Endothelial cell of umbilical vein (primary cell): ENCODE measurements at regions not wholly inside any gene's neighbourhood (a gene's known extent, or its start where the extent isn't known, plus 50 kb on each side); places are given as distances from the start of the nearest gene placed in this dataset.

ENCODE experiments used
- BruUV-seq: library from RNA; stranded (reverse); fragments of 400-500 nt; replicated peaks from 2 replicates; lab custom pipeline; 2021; lab: Mats Ljungman, UMichigan
- CTCF ChIA-PET: fragments of 300-600, 350-600 bp; sonication (Branson Sonifier 250); formaldehyde crosslinking; loops from one replicate; lab custom pipeline; 2021; ENCODE audit warnings: antibody characterized with exemption, inconsistent platforms; lab: Charles Lee
- POLR2A ChIA-PET: fragments of 300-600, 350-600 bp; sonication (Branson Sonifier 250); formaldehyde crosslinking; loops from one replicate; lab custom pipeline; 2021; ENCODE audit warnings: antibody characterized with exemption, inconsistent platforms; lab: Charles Lee
- DNase-seq: peaks from one replicate; pipeline ENCODE4 v3.0.0-alpha.2; 2011; ENCODE audit warnings: low read depth, low spot score
- FAIRE-seq: peaks from 2 replicates; lab custom pipeline; 2011; peaks lifted over from hg19 to GRCh38; lab: Jason Lieb, UNC
- H2AFZ ChIP-seq: 2 replicates; pipeline ENCODE4 v1.6.0; 2012; ENCODE audit warnings: low read depth, low read length, control low read depth, inconsistent platforms
- H3K27ac ChIP-seq: 2 replicates; pipeline ENCODE4 v1.5.1; 2011; ENCODE audit warnings: low read depth, mild to moderate bottlenecking, control low read depth, low read length, moderate library complexity; ENCODE audit not compliant: insufficient read depth
- H3K27me3 ChIP-seq, 2 experiments: 2 replicates each; pipeline versions ENCODE4 v1.6.0 to v1.6.1; 2011; ENCODE audit warnings: low read length in 2 of 2, mixed read lengths in 1 of 2; ENCODE audit not compliant: control insufficient read depth in 2 of 2, insufficient read depth in 2 of 2
- H3K36me3 ChIP-seq, 2 experiments: 2 replicates in 1 of 2; 3 replicates in 1 of 2; pipeline ENCODE4 v1.5.1; 2011; ENCODE audit warnings: low read length in 2 of 2, mild to moderate bottlenecking in 1 of 2, moderate library complexity in 1 of 2; ENCODE audit not compliant: control insufficient read depth in 2 of 2, insufficient read depth in 2 of 2; ENCODE audit errors: extremely low read depth in 1 of 2
- H3K4me1 ChIP-seq: 3 replicates; pipeline ENCODE4 v1.5.1; 2011; ENCODE audit warnings: mild to moderate bottlenecking, low read length; ENCODE audit not compliant: control insufficient read depth, insufficient read depth; ENCODE audit errors: extremely low read depth
- H3K4me2 ChIP-seq: 2 replicates; pipeline ENCODE4 v1.6.1; 2011; ENCODE audit warnings: low read length, control low read depth, mixed read lengths; ENCODE audit not compliant: insufficient read depth
- H3K4me3 ChIP-seq, 3 experiments: fragments of 200-600 bp in 1 of 3; sonication (generic), shearing (Covaris generic) in 1 of 3; replicated peaks in 1 of 3; 2 replicates each; pipeline ENCODE4 v1.5.1; 2011 to 2016; ENCODE audit warnings: control low read depth in 3 of 3, low read length in 3 of 3, mild to moderate bottlenecking in 2 of 3, inconsistent platforms in 1 of 3, low read depth in 1 of 3, moderate library complexity in 1 of 3; ENCODE audit not compliant: insufficient read depth in 1 of 3
- H3K79me2 ChIP-seq: 2 replicates; pipeline ENCODE4 v1.6.0; 2012; ENCODE audit warnings: low read length, inconsistent platforms; ENCODE audit not compliant: control insufficient read depth, insufficient read depth
- H3K9ac ChIP-seq: replicated peaks from 2 replicates; pipeline ENCODE3; 2011; ENCODE audit warnings: low read length, control low read depth; ENCODE audit not compliant: insufficient read depth; ENCODE audit errors: extremely low read depth
- H3K9me1 ChIP-seq: replicated peaks from 3 replicates; pipeline ENCODE4 v1.6.0; 2011; ENCODE audit warnings: mild to moderate bottlenecking, low read length; ENCODE audit not compliant: control insufficient read depth, insufficient read depth; ENCODE audit errors: extremely low read depth
- H3K9me3 ChIP-seq: replicated peaks from 2 replicates; pipeline ENCODE4 v1.5.1; 2012; ENCODE audit warnings: low read length, inconsistent platforms; ENCODE audit not compliant: control insufficient read depth, insufficient read depth
- H4K20me1 ChIP-seq: replicated peaks from 2 replicates; pipeline ENCODE3; 2011; ENCODE audit warnings: mild to moderate bottlenecking, low read length; ENCODE audit not compliant: control insufficient read depth, insufficient read depth; ENCODE audit errors: extremely low read depth
- CTCF ChIP-seq, 2 donors: IDR thresholded peaks; 1 replicate in 1 of 2; 2 replicates in 1 of 2; pipeline ENCODE4 v1.5.1; 2011; ENCODE audit warnings: low read length in 2 of 2, mild to moderate bottlenecking in 2 of 2, moderate library complexity in 2 of 2, control low read depth in 1 of 2, inconsistent platforms in 1 of 2, low read depth in 1 of 2; ENCODE audit not compliant: insufficient read depth in 1 of 2; ENCODE audit errors: extremely low read depth in 1 of 2
- EZH2 ChIP-seq: IDR thresholded peaks from 2 replicates; pipeline ENCODE4 v1.6.1; 2012; ENCODE audit warnings: borderline replicate concordance, low read depth, mild to moderate bottlenecking, moderate library complexity, low read length, inconsistent platforms; ENCODE audit not compliant: severe bottlenecking
- FOS ChIP-seq: IDR thresholded peaks from 2 replicates; pipeline ENCODE4 v1.6.1; 2011; ENCODE audit warnings: mild to moderate bottlenecking, low read length, moderate library complexity, borderline replicate concordance; ENCODE audit not compliant: insufficient read depth
- GATA2 ChIP-seq: IDR thresholded peaks from 2 replicates; pipeline ENCODE4 v1.7.0; 2011; ENCODE audit warnings: low read depth, mild to moderate bottlenecking, moderate library complexity, mixed read lengths, low read length; ENCODE audit not compliant: insufficient read length, insufficient read depth
- JUN ChIP-seq: IDR thresholded peaks from 2 replicates; pipeline ENCODE4 v1.6.1; 2011; ENCODE audit warnings: borderline replicate concordance, low read depth; ENCODE audit not compliant: insufficient read length, insufficient read depth
- MAX ChIP-seq: IDR thresholded peaks from 2 replicates; pipeline ENCODE4 v1.6.1; 2011; ENCODE audit not compliant: insufficient read depth, insufficient read length
- MYC ChIP-seq: IDR thresholded peaks from one replicate; pipeline ENCODE4 v1.6.1; 2011; ENCODE audit warnings: mild to moderate bottlenecking, low read depth, low read length
- POLR2A ChIP-seq: IDR thresholded peaks from 2 replicates; pipeline ENCODE4 v1.6.1; 2012; ENCODE audit warnings: low read depth, mild to moderate bottlenecking, control low read depth, low read length
- POLR2AphosphoS5 ChIP-seq: IDR thresholded peaks from 2 replicates; pipeline ENCODE4 v1.6.1; 2012; ENCODE audit warnings: low read depth, mild to moderate bottlenecking, control low read depth, low read length, moderate library complexity; ENCODE audit not compliant: insufficient read depth
- dilution Hi-C: fragments of 300-500 bp; cut with MboI; formaldehyde crosslinking; loops from one replicate; pipeline ENCODE4 v1.15.0; 2019; ENCODE audit warnings: low sequenced_read_pairs; ENCODE audit not compliant: extremely low pct_ligation_motif_present
- intact Hi-C: fragments of 100-400 bp; cut with micrococcal nuclease; formaldehyde crosslinking; loops from one replicate; pipeline ENCODE4 v1.10.0; 2022

DNA sequence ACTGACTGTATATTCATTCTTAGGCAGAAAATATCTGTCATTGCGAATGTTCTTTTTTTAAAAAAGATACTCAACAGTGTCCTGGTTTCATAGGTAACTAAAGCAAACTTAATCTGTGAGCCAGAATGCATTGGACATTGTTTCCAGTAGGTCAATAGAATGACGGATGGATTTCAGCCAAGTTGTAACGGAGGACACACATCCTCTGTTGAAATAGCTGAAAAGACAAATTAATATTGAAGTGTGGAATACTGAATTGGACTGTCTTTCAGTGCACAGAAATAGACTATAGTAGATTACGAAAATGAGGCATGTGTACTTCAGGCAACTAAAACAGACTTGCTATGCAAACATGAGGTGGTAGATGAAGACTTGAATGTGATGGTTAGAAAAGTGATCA, 461.6 kb downstream of the WDR72 start:
- H3K4me1 ChIP-seq = no peaks in the 10 kb centered on the region
- H3K9ac ChIP-seq = no peak overlapping the region
- no peaks in the 10 kb centered on the region for H3K9me3 ChIP-seq
- H2AFZ ChIP-seq = no peak overlapping the region
- no peaks in the 10 kb centered on the region for H3K27me3 ChIP-seq
- no peak overlapping the region for H3K4me3 ChIP-seq
- DNase-seq (no peak), FAIRE-seq (no peak)
- H3K27ac ChIP-seq = no peak overlapping the region
- ChIA-PET CTCF (no interaction called here), POLR2A (no interaction called here)
- no peaks in the 10 kb centered on the region for H3K36me3 ChIP-seq
- intact Hi-C loops = no loop called here
- H3K9me1 ChIP-seq = no peaks in the 10 kb centered on the region
- no peak overlapping the region for H3K4me2 ChIP-seq
- no peaks in the 10 kb centered on the region for H4K20me1 ChIP-seq
- H3K79me2 ChIP-seq = no peaks in the 10 kb centered on the region
- BruUV-seq = no TSS peak
- dilution Hi-C loops = no loop called here
- TF ChIP-seq POLR2AphosphoS5 (no peak), JUN (no peak), FOS (no peak), MAX (no peak), MYC (no peak), CTCF (IDR thresholded peaks at IDR 0.05; ENCODE audit: extremely low read depth in 1 of 2, insufficient read depth in 1 of 2, low read depth in 1 of 2, low read length in 2 of 2) (no peak), POLR2A (no peak), GATA2 (no peak), EZH2 (no peak)
